ENCODE measurements at regions not wholly inside any gene's neighbourhood (a gene's known extent, or its start where the extent isn't known, plus 50 kb on each side); places are given as distances from the start of the nearest gene placed in this dataset.
"Not testable (repeated sequence)": the region's sequence is repeated elsewhere in the genome, so short reads cannot be mapped to it uniquely, and the experiment has no call there.

GRCh38 chr3:194959217-194959616, 273.5 kb downstream of the FAM43A start:
- Histone ChIP-seq H3K27ac (no peak overlapping the region), H3K27me3 (replicated peaks; ENCODE audit: insufficient read depth) (no peaks in the 10 kb centered on the region), H3K4me1 (replicated peaks) (no peaks in the 10 kb centered on the region), H3K4me3 (no peak overlapping the region), H3K9me3 (no peaks in the 10 kb centered on the region), H3K36me3 (no peaks in the 10 kb centered on the region)
- 88% methylated on average over 7 of the region's 7 CpGs for WGBS
- intact Hi-C loops (cut with DNase I): no loop called here
- DNase-seq (ENCODE audit: low spot score): no peak
- no peak for TF ChIP-seq POLR2A (IDR thresholded peaks at IDR 0.05)
- no peak for TF ChIP-seq CTCF (IDR thresholded peaks at IDR 0.05)
- TF ChIP-seq POLR2AphosphoS5 (IDR thresholded peaks at IDR 0.05): no peak

- H3K27ac ChIP-seq; H3K36me3 ChIP-seq; H3K4me3 ChIP-seq; H3K9me3 ChIP-seq; DNase-seq (ENCODE audit: low spot score); intact Hi-C loops (cut with DNase I); H3K27me3 ChIP-seq (replicated peaks; ENCODE audit: insufficient read depth); H3K4me1 ChIP-seq (replicated peaks): not testable (repeated sequence)
- 97% methylated on average over 10 of the region's 10 CpGs for WGBS
Observed at GRCh38 chr3:194959666-194960065, 274.0 kb downstream of the FAM43A start.

GRCh38 chr3:194960446-194961032, 274.9 kb downstream of the FAM43A start:
- no peak for DNase-seq (ENCODE audit: low spot score)
- 90% methylated on average over 14 of the region's 14 CpGs for WGBS
- Histone ChIP-seq H3K27ac (no peak overlapping the region), H3K9me3 (no peaks in the 10 kb centered on the region), H3K27me3 (replicated peaks; ENCODE audit: insufficient read depth) (no peaks in the 10 kb centered on the region), H3K4me3 (no peak overlapping the region), H3K36me3 (no peaks in the 10 kb centered on the region), H3K4me1 (replicated peaks) (no peaks in the 10 kb centered on the region)
- TF ChIP-seq CTCF (IDR thresholded peaks at IDR 0.05): no peak
- no peak for TF ChIP-seq POLR2AphosphoS5 (IDR thresholded peaks at IDR 0.05)
- intact Hi-C loops (cut with DNase I): no loop called here

GRCh38 chr3:194961149-194961548, 275.5 kb downstream of the FAM43A start:
- no peaks in the 10 kb centered on the region for H3K4me1 ChIP-seq (replicated peaks)
- no peak for DNase-seq (ENCODE audit: low spot score)
- 88% methylated on average over 11 of the region's 11 CpGs for WGBS
- no peaks in the 10 kb centered on the region for H3K27me3 ChIP-seq (replicated peaks; ENCODE audit: insufficient read depth)
- H3K4me3 ChIP-seq: no peak overlapping the region
- no peaks in the 10 kb centered on the region for H3K36me3 ChIP-seq
- H3K9me3 ChIP-seq: no peaks in the 10 kb centered on the region
- H3K27ac ChIP-seq: no peak overlapping the region
- intact Hi-C loops (cut with DNase I): no loop called here
- TF ChIP-seq POLR2AphosphoS5 (IDR thresholded peaks at IDR 0.05): no peak
- no peak for TF ChIP-seq POLR2A (IDR thresholded peaks at IDR 0.05)
- TF ChIP-seq CTCF (IDR thresholded peaks at IDR 0.05): no peak

GRCh38 chr3:194961571-194961970, 275.9 kb downstream of the FAM43A start:
- intact Hi-C loops (cut with DNase I): no loop called here
- no peak for DNase-seq (ENCODE audit: low spot score)
- Histone ChIP-seq H3K9me3 (no peaks in the 10 kb centered on the region), H3K27ac (no peak overlapping the region), H3K4me3 (no peak overlapping the region), H3K4me1 (replicated peaks) (no peaks in the 10 kb centered on the region), H3K36me3 (no peaks in the 10 kb centered on the region), H3K27me3 (replicated peaks; ENCODE audit: insufficient read depth) (no peaks in the 10 kb centered on the region)
- TF ChIP-seq POLR2AphosphoS5 (IDR thresholded peaks at IDR 0.05): no peak
- no peak for TF ChIP-seq CTCF (IDR thresholded peaks at IDR 0.05)
- TF ChIP-seq POLR2A (IDR thresholded peaks at IDR 0.05): no peak
- WGBS: 91% methylated on average over 6 of the region's 6 CpGs

Measured in prostate gland (tissue), 2 donors.